ENCODE measurements at regions not wholly inside any gene's neighbourhood (a gene's known extent, or its start where the extent isn't known, plus 50 kb on each side); places are given as distances from the start of the nearest gene placed in this dataset.

DNA sequence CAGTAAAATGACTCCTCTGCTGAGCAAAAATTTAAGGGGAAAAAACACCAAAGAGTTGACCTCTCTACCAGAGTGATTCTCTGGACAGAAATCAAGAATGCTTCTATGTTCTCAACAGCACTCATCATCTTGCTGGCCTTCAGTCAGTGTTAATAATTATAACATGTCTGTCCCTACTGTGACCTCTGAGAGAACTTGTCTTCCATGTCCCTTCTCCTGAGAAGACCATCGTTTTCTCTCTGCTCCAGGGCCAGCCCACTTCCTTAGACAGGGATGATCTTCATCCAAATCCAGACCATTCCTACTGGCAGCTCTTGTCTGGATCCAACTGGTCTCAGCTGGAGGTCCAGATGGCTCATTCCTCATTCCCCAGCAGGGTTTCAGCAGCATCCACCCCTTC, 139.0 kb upstream of the NECTIN3 start:
- TF ChIP-seq EZH2 (IDR thresholded peaks at IDR 0.05; ENCODE audit: low read length, unreplicated experiment): no peak
- no peak for TF ChIP-seq CTCF (conservative IDR thresholded peaks at IDR 0.05; ENCODE audit: low read depth, low read length)
- TF ChIP-seq EZH2phosphoT487 (IDR thresholded peaks at IDR 0.05; ENCODE audit: borderline replicate concordance, low read length): no peak

Measured in PC-3 (cell line).